SJSA1 (cell line): ENCODE measurements at regions not wholly inside any gene's neighbourhood (a gene's known extent, or its start where the extent isn't known, plus 50 kb on each side); places are given as distances from the start of the nearest gene placed in this dataset.
"Not testable (repeated sequence)": the region's sequence is repeated elsewhere in the genome, so short reads cannot be mapped to it uniquely, and the experiment has no call there.

Experiments
- DNase-seq, 2 experiments: peaks; one replicate each; pipeline ENCODE4 v3.0.0-alpha.2; 2015 to 2020; ENCODE audit warnings: low spot score in 2 of 2, low read depth in 1 of 2
- H3K27ac ChIP-seq: fragments of 250-450 bp; sonication (Bioruptor Pico); 2 replicates; pipeline ENCODE4 v1.5.1; 2020; ENCODE audit warnings: mild to moderate bottlenecking, moderate library complexity
- H3K27me3 ChIP-seq: fragments of 250-450 bp; sonication (Bioruptor Pico); replicated peaks from 2 replicates; pipeline ENCODE4 v1.5.1; 2020; ENCODE audit warnings: mild to moderate bottlenecking, moderate library complexity
- H3K36me3 ChIP-seq: fragments of 250-450 bp; sonication (Bioruptor Pico); 2 replicates; pipeline ENCODE4 v1.5.1; 2020; ENCODE audit warnings: mild to moderate bottlenecking
- H3K4me1 ChIP-seq: fragments of 250-450 bp; sonication (Bioruptor Pico); replicated peaks from 2 replicates; pipeline ENCODE4 v1.6.1; 2021; ENCODE audit warnings: mild to moderate bottlenecking
- H3K4me3 ChIP-seq: fragments of 250-450 bp; sonication (Bioruptor Pico); 2 replicates; pipeline ENCODE4 v1.5.1; 2020; ENCODE audit warnings: mild to moderate bottlenecking
- H3K9me3 ChIP-seq: fragments of 250-450 bp; sonication (Bioruptor Pico); replicated peaks from 2 replicates; pipeline ENCODE4 v1.5.1; 2020; ENCODE audit warnings: mild to moderate bottlenecking

- no peak for DNase-seq
- Histone ChIP-seq H3K9me3 (no peaks in the 10 kb centered on the region), H3K27me3 (no peaks in the 10 kb centered on the region), H3K27ac (no peak overlapping the region), H3K4me3 (no peak overlapping the region), H3K36me3 (no peaks in the 10 kb centered on the region), H3K4me1 (no peaks in the 10 kb centered on the region)
Measured at GRCh38 chr14:34172550-34173368, 221.9 kb upstream of the EGLN3 start.

GRCh38 chr14:34172173-34172451 is 221.2 kb upstream of the EGLN3 start:
- Histone ChIP-seq H3K36me3 (no peaks in the 10 kb centered on the region), H3K9me3 (no peaks in the 10 kb centered on the region), H3K27ac (no peak overlapping the region), H3K4me1 (no peaks in the 10 kb centered on the region), H3K27me3 (no peaks in the 10 kb centered on the region), H3K4me3 (no peak overlapping the region)
- no peak for DNase-seq

GRCh38 chr14:34171431-34172172 is 220.7 kb upstream of the EGLN3 start:
- no peaks in the 10 kb centered on the region for H3K9me3 ChIP-seq
- H3K4me1 ChIP-seq = no peaks in the 10 kb centered on the region
- H3K4me3 ChIP-seq = no peak overlapping the region
- H3K36me3 ChIP-seq = no peaks in the 10 kb centered on the region
- no peak overlapping the region for H3K27ac ChIP-seq
- H3K27me3 ChIP-seq = no peaks in the 10 kb centered on the region
- no peak for DNase-seq

- no peak overlapping the region for H3K27ac ChIP-seq
- no peak for DNase-seq
- no peaks in the 10 kb centered on the region for H3K36me3 ChIP-seq
- H3K9me3 ChIP-seq = no peaks in the 10 kb centered on the region
- H3K27me3 ChIP-seq = no peaks in the 10 kb centered on the region
- no peak overlapping the region for H3K4me3 ChIP-seq
- H3K4me1 ChIP-seq = no peaks in the 10 kb centered on the region
Measured at GRCh38 chr14:34170882-34171281, 220.0 kb upstream of the EGLN3 start.

- Histone ChIP-seq H3K4me1 (no peaks in the 10 kb centered on the region), H3K9me3 (no peaks in the 10 kb centered on the region), H3K36me3 (no peaks in the 10 kb centered on the region), H3K27me3 (no peaks in the 10 kb centered on the region), H3K27ac (no peak overlapping the region), H3K4me3 (no peak overlapping the region)
- no peak for DNase-seq
Measured at GRCh38 chr14:34169561-34169960, 218.7 kb upstream of the EGLN3 start.

- Histone ChIP-seq H3K9me3 (no peaks in the 10 kb centered on the region), H3K27ac (no peak overlapping the region), H3K36me3 (no peaks in the 10 kb centered on the region), H3K27me3 (no peaks in the 10 kb centered on the region), H3K4me3 (no peak overlapping the region), H3K4me1 (no peaks in the 10 kb centered on the region)
- no peak for DNase-seq
Measured at GRCh38 chr14:34168656-34169055, 217.8 kb upstream of the EGLN3 start.

GRCh38 chr14:34165847-34166350 is 215.0 kb upstream of the EGLN3 start:
- no peaks in the 10 kb centered on the region for H3K27me3 ChIP-seq
- no peaks in the 10 kb centered on the region for H3K9me3 ChIP-seq
- no peaks in the 10 kb centered on the region for H3K4me1 ChIP-seq
- no peak for DNase-seq
- H3K27ac ChIP-seq = no peak overlapping the region
- no peak overlapping the region for H3K4me3 ChIP-seq
- no peaks in the 10 kb centered on the region for H3K36me3 ChIP-seq

- Histone ChIP-seq H3K4me1 (no peaks in the 10 kb centered on the region), H3K9me3 (no peaks in the 10 kb centered on the region), H3K4me3 (no peak overlapping the region), H3K27me3 (no peaks in the 10 kb centered on the region), H3K27ac (no peak overlapping the region), H3K36me3 (no peaks in the 10 kb centered on the region)
- no peak for DNase-seq
Measured at GRCh38 chr14:34164162-34164864, 213.4 kb upstream of the EGLN3 start.

GRCh38 chr14:34161351-34162082 is 210.6 kb upstream of the EGLN3 start:
- Histone ChIP-seq H3K4me3 (no peak overlapping the region), H3K36me3 (no peaks in the 10 kb centered on the region), H3K4me1 (no peaks in the 10 kb centered on the region), H3K9me3 (no peaks in the 10 kb centered on the region), H3K27ac (no peak overlapping the region), H3K27me3 (no peaks in the 10 kb centered on the region)
- no peak for DNase-seq

GRCh38 chr14:34160619-34161018 is 209.7 kb upstream of the EGLN3 start:
- no peaks in the 10 kb centered on the region for H3K4me1 ChIP-seq
- no peaks in the 10 kb centered on the region for H3K9me3 ChIP-seq
- no peaks in the 10 kb centered on the region for H3K27me3 ChIP-seq
- no peaks in the 10 kb centered on the region for H3K36me3 ChIP-seq
- no peak overlapping the region for H3K4me3 ChIP-seq
- DNase-seq = no peak
- H3K27ac ChIP-seq = no peak overlapping the region

GRCh38 chr14:34157651-34158050 is 206.8 kb upstream of the EGLN3 start:
- DNase-seq = no peak
- Histone ChIP-seq H3K4me1 (no peaks in the 10 kb centered on the region), H3K9me3 (no peaks in the 10 kb centered on the region), H3K4me3 (no peak overlapping the region), H3K36me3 (no peaks in the 10 kb centered on the region), H3K27me3 (no peaks in the 10 kb centered on the region), H3K27ac (no peak overlapping the region)

GRCh38 chr14:34147461-34147860 is 196.6 kb upstream of the EGLN3 start:
- H3K4me3 ChIP-seq = no peak overlapping the region
- H3K27ac ChIP-seq = no peak overlapping the region
- H3K36me3 ChIP-seq = no peaks in the 10 kb centered on the region
- no peak for DNase-seq
- no peaks in the 10 kb centered on the region for H3K27me3 ChIP-seq
- H3K9me3 ChIP-seq = no peaks in the 10 kb centered on the region
- no peaks in the 10 kb centered on the region for H3K4me1 ChIP-seq

- H3K36me3 ChIP-seq, H3K4me3 ChIP-seq, H3K27ac ChIP-seq, H3K27me3 ChIP-seq, H3K4me1 ChIP-seq, H3K9me3 ChIP-seq, DNase-seq: not testable (repeated sequence)
Measured at GRCh38 chr14:34140127-34140526, 189.3 kb upstream of the EGLN3 start.
